ENCODE measurements at regions not wholly inside any gene's neighbourhood (a gene's known extent, or its start where the extent isn't known, plus 50 kb on each side); places are given as distances from the start of the nearest gene placed in this dataset.

GRCh38 chr6:6534399-6534798, 54.1 kb upstream of the LY86 start (continued):
- TF ChIP-seq PATZ1 (CRISPR knock-in tag; IDR thresholded peaks at IDR 0.05; ENCODE audit: borderline replicate concordance) (no peak), BACH2 (CRISPR knock-in tag; IDR thresholded peaks at IDR 0.05; ENCODE audit: borderline replicate concordance) (no peak), CREB5 (CRISPR knock-in tag; IDR thresholded peaks at IDR 0.05; ENCODE audit: low read depth) (no peak)

- TF ChIP-seq SNAI2 (CRISPR knock-in tag; IDR thresholded peaks at IDR 0.05), result no peak
- TF ChIP-seq ZFP30 (CRISPR knock-in tag; IDR thresholded peaks at IDR 0.05), result no peak
- no peak for TF ChIP-seq CSRNP3 (CRISPR knock-in tag; IDR thresholded peaks at IDR 0.05)
- TF ChIP-seq ESRRG (CRISPR knock-in tag; IDR thresholded peaks at IDR 0.05), result no peak
- no peak for TF ChIP-seq CSDC2 (CRISPR knock-in tag; IDR thresholded peaks at IDR 0.05)
- no peak for TF ChIP-seq TOX (CRISPR knock-in tag; IDR thresholded peaks at IDR 0.05; ENCODE audit: borderline replicate concordance)
- no peak for ATAC-seq
These were observed 50.8 kb upstream of the LY86 start for GRCh38 chr6:6537488-6538260.

- ATAC-seq, result no peak
- TF ChIP-seq ZNF565 (CRISPR knock-in tag; conservative IDR thresholded peaks at IDR 0.05; ENCODE audit: low read depth) (no peak), ARNTL (CRISPR knock-in tag; IDR thresholded peaks at IDR 0.05; ENCODE audit: borderline replicate concordance, low read depth) (no peak), BACH2 (CRISPR knock-in tag; IDR thresholded peaks at IDR 0.05; ENCODE audit: borderline replicate concordance) (no peak), POU6F1 (CRISPR knock-in tag; IDR thresholded peaks at IDR 0.05; ENCODE audit: borderline replicate concordance, low read depth) (no peak), RARB (CRISPR knock-in tag; IDR thresholded peaks at IDR 0.05) (no peak), ZNF8 (CRISPR knock-in tag; IDR thresholded peaks at IDR 0.05) (no peak), ZFP3 (CRISPR knock-in tag; IDR thresholded peaks at IDR 0.05) (no peak), PPARA (CRISPR knock-in tag; IDR thresholded peaks at IDR 0.05; ENCODE audit: borderline replicate concordance) (no peak), ZC3H10 (CRISPR knock-in tag; IDR thresholded peaks at IDR 0.05) (no peak), CREB5 (CRISPR knock-in tag; IDR thresholded peaks at IDR 0.05; ENCODE audit: low read depth) (no peak), ISL1 (CRISPR knock-in tag; IDR thresholded peaks at IDR 0.05) (no peak), CSRNP3 (CRISPR knock-in tag; IDR thresholded peaks at IDR 0.05) (no peak), OSR1 (CRISPR knock-in tag; IDR thresholded peaks at IDR 0.05) (no peak), ZFP30 (CRISPR knock-in tag; IDR thresholded peaks at IDR 0.05) (no peak), GLIS3 (CRISPR knock-in tag; IDR thresholded peaks at IDR 0.05) (no peak), ESRRG (CRISPR knock-in tag; IDR thresholded peaks at IDR 0.05) (no peak), TSHZ2 (CRISPR knock-in tag; IDR thresholded peaks at IDR 0.05) (no peak), TCF4 (CRISPR knock-in tag; IDR thresholded peaks at IDR 0.05; ENCODE audit: borderline replicate concordance) (no peak)
These were observed 50.3 kb upstream of the LY86 start for GRCh38 chr6:6538261-6538660.
